SK-N-MC (cell line): ENCODE measurements at regions not wholly inside any gene's neighbourhood (a gene's known extent, or its start where the extent isn't known, plus 50 kb on each side); places are given as distances from the start of the nearest gene placed in this dataset.

Experiments
- EZH2 ChIP-seq: fragments of 200-600 bp; sonication (generic); IDR thresholded peaks from one replicate; pipeline ENCODE4 v1.6.1; 2017; ENCODE audit warnings: antibody characterized with exemption
- POLR2AphosphoS5 ChIP-seq: IDR thresholded peaks from 2 replicates; pipeline ENCODE4 v1.6.1; 2012; ENCODE audit warnings: mild to moderate bottlenecking, low read depth, low read length, borderline replicate concordance

DNA sequence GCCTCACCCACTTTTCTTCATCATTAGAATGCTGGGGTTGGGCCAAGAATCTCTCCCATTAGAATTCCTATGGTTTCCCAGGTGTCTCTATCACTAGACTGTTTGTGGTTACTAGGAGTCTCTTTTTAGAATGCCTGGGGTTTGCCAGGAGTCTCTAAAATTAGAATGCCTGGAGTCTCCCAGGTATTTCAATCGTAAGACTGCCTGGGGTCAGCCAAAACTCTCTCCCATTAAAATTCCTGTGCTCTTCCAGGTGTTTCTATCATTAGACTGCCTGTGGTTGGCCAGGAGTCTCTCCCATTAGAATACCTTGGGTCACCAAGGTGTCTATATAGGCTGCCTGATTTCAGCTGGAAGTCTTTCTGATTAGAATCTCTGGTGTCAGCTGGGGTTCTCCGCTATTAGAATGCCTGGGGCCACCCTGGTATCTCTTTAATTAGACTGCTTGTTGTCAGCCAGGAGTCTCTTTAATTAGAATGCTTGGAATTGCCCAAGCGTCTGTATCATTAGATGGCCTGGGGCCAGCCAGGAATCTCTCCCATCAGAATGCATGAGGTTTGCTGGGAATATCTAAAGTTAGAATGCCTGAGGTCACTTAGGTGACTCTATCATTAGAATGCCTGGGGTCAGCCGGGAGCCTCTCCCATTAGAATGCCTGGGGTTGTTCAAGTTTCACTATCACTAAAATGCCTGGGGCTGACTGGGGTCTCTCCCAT, 1479.2 kb downstream of the UQCRFS1 start:
- no peak for TF ChIP-seq EZH2
- TF ChIP-seq POLR2AphosphoS5 = no peak
